Lower leg skin (tissue), 4 donors: ENCODE measurements at regions not wholly inside any gene's neighbourhood (a gene's known extent, or its start where the extent isn't known, plus 50 kb on each side); places are given as distances from the start of the nearest gene placed in this dataset.

ENCODE experiments used
- DNase-seq, 2 donors: peaks; one replicate each; pipeline ENCODE4 v3.0.0-alpha.2; 2019; ENCODE audit warnings: low spot score in 2 of 2
- H3K4me3 ChIP-seq: fragments of 200-600 bp; sonication (generic); 2 replicates; pipeline ENCODE4 v1.5.1; 2017; ENCODE audit warnings: mild to moderate bottlenecking, low read depth; ENCODE audit not compliant: poor library complexity, severe bottlenecking
- POLR2A ChIP-seq, 2 donors: fragments of 450-650 bp; IDR thresholded peaks; one replicate each; pipeline ENCODE4 v1.6.1; 2016 to 2017; ENCODE audit warnings: antibody characterized with exemption in 2 of 2, mild to moderate bottlenecking in 1 of 2, moderate library complexity in 1 of 2
- WGBS, 2 donors: methylation state at CpG; one replicate each; pipeline ENCODE4 v1.1.5; 2018; 5-methylcytosine and 5-hydroxymethylcytosine counted together
- intact Hi-C: fragments of 100-400 bp; cut with DNase I; formaldehyde crosslinking; loops from one replicate; pipeline ENCODE4 v1.15.0; 2023; ENCODE audit warnings: low total_unique reads
- TF ChIP-seq, protein P1 (sequence below), 3 donors: fragments of 450-650 bp; IDR thresholded peaks; one replicate each; pipeline ENCODE4 v1.5.1; 2016; ENCODE audit warnings: antibody characterized with exemption in 3 of 3, mild to moderate bottlenecking in 3 of 3, moderate library complexity in 2 of 3

DNA sequence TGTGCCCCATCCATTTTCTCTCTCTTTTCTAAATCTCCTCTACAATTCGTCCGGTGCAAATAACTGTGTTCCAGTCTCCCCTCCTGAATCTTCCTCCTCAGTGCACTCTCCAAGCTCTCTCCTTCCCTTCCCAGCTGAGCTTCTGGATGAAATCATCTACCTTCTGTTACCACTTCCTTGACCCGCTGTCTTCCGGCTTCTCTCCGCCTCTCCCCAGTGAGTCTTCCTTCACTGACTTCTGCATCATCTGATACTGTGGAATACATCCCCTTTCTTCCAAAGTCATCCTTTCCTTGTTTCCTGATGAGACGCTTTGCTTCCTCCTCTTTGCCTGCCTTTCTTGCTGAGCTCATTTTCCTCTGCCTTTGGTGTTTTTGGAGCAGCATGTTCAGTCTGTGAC, 96.9 kb downstream of the MAB21L3 start:
- H3K4me3 ChIP-seq = no peak overlapping the region
- WGBS, 2 donors = 86 to 88% methylated on average over 6 of the region's 6 CpGs
- intact Hi-C loops = no loop called here
- DNase-seq = no peak
- TF ChIP-seq, protein P1, sequence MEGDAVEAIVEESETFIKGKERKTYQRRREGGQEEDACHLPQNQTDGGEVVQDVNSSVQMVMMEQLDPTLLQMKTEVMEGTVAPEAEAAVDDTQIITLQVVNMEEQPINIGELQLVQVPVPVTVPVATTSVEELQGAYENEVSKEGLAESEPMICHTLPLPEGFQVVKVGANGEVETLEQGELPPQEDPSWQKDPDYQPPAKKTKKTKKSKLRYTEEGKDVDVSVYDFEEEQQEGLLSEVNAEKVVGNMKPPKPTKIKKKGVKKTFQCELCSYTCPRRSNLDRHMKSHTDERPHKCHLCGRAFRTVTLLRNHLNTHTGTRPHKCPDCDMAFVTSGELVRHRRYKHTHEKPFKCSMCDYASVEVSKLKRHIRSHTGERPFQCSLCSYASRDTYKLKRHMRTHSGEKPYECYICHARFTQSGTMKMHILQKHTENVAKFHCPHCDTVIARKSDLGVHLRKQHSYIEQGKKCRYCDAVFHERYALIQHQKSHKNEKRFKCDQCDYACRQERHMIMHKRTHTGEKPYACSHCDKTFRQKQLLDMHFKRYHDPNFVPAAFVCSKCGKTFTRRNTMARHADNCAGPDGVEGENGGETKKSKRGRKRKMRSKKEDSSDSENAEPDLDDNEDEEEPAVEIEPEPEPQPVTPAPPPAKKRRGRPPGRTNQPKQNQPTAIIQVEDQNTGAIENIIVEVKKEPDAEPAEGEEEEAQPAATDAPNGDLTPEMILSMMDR (IDR thresholded peaks at IDR 0.05) = no peak
- TF ChIP-seq POLR2A (IDR thresholded peaks at IDR 0.05) = no peak

DNA sequence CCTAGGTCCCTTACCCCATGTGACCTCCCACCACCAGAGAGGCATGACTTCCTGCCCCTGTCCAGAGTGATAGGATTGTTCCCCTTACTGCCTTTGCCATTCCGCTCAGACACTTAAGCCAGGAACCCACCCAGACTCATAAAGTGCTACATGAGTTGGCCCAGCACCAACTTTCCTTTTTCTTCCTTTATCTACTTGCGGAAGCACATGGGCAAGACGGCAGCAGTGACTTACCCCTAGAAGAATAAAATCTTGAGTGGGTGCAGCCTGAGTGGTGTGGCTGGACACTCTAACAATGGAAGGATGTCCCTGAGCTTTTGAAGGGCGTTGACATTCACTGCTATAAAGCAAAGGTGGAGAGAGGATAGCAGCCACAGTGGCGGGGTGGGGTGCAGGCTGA, 100.1 kb downstream of the MAB21L3 start:
- TF ChIP-seq POLR2A (IDR thresholded peaks at IDR 0.05) = no peak
- TF ChIP-seq, protein P1 (IDR thresholded peaks at IDR 0.05) = no peak
- no peak overlapping the region for H3K4me3 ChIP-seq
- WGBS, 2 donors = 72 to 92% methylated on average over 5 of the region's 5 CpGs
- intact Hi-C loops = no loop called here
- DNase-seq = no peak

GRCh38 chr1:116218922-116219321, 107.7 kb downstream of the MAB21L3 start:
- no peak overlapping the region for H3K4me3 ChIP-seq
- DNase-seq = peak in 1 of 2 donors; percentile 52
- no peak for TF ChIP-seq POLR2A (IDR thresholded peaks at IDR 0.05)
- TF ChIP-seq, protein P1 (IDR thresholded peaks at IDR 0.05) = no peak
- intact Hi-C loops = no loop called here
- 85% methylated on average over 6 of the region's 6 CpGs for WGBS, 2 donors

GRCh38 chr1:116219651-116220434, 108.6 kb downstream of the MAB21L3 start:
- peak in 1 of 2 donors; percentile 45 for DNase-seq
- intact Hi-C loops = no loop called here
- no peak overlapping the region for H3K4me3 ChIP-seq
- 85 to 89% methylated on average over 5 of the region's 5 CpGs for WGBS, 2 donors
- no peak for TF ChIP-seq POLR2A (IDR thresholded peaks at IDR 0.05)
- TF ChIP-seq, protein P1 (IDR thresholded peaks at IDR 0.05) = no peak

DNA sequence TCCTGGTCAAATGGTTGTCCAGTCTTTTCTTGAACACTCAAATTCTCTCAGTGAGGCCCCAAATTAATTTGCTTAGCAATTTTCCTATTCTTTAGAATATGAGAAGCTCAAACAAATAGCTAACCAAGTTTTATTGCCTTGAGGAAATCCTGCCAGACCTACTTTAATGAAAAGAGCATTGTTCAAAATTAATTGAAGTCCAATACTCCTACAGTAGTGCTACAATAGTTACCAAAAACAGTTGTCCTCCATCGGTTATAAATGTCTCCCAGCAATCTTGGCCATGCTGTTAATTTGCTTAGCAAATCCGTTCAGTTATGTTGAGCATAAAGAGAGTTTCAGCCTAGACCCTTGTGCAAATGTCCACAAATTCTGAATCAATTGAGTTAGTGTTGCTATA, 112.9 kb downstream of the MAB21L3 start:
- intact Hi-C loops = no loop called here
- H3K4me3 ChIP-seq = no peak overlapping the region
- TF ChIP-seq, protein P1 (IDR thresholded peaks at IDR 0.05) = no peak
- TF ChIP-seq POLR2A (IDR thresholded peaks at IDR 0.05) = no peak
- 44 to 54% methylated on average over 2 of the region's 2 CpGs for WGBS, 2 donors
- no peak for DNase-seq

DNA sequence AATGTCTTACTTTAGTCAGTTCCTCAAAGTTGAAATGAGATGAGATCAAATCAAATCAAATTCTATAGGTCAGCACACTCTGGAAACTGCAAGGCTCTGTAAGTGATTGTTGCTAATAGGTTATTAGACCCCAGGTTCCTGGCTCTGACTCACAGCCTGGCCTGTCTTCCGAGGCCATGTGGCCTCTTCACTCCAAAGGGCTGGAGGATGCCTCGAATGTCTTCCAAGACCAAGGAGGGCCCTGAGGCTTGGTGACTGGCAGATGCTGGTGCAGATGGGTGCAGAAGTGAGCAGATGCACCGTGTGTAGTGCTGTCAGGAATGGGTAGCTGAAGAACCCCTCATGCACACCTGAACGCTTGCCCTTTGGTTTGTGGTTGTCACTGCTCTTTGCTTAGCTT, 113.4 kb downstream of the MAB21L3 start:
- WGBS, 2 donors = 78 to 89% methylated on average over 4 of the region's 4 CpGs
- DNase-seq = no peak
- no peak overlapping the region for H3K4me3 ChIP-seq
- intact Hi-C loops = no loop called here
- TF ChIP-seq POLR2A (IDR thresholded peaks at IDR 0.05) = no peak
- TF ChIP-seq, protein P1 (IDR thresholded peaks at IDR 0.05) = no peak
